ENCODE measurements at regions not wholly inside any gene's neighbourhood (a gene's known extent, or its start where the extent isn't known, plus 50 kb on each side); places are given as distances from the start of the nearest gene placed in this dataset.

GRCh38 chr1:211882381-211883004 lies 51.9 kb upstream of the LPGAT1 start:
- TF ChIP-seq POLR2A (IDR thresholded peaks at IDR 0.05; ENCODE audit: low read depth, low read length) (no peak), POLR2AphosphoS5 (IDR thresholded peaks at IDR 0.05; ENCODE audit: low read depth, low read length) (no peak), TAF1 (IDR thresholded peaks at IDR 0.05; ENCODE audit: borderline replicate concordance, low read depth, low read length) (no peak)
